Lung (tissue), 11 donors: ENCODE measurements at regions not wholly inside any gene's neighbourhood (a gene's known extent, or its start where the extent isn't known, plus 50 kb on each side); places are given as distances from the start of the nearest gene placed in this dataset.
"Not testable (repeated sequence)": the region's sequence is repeated elsewhere in the genome, so short reads cannot be mapped to it uniquely, and the experiment has no call there.

Source experiments
- ATAC-seq: fragments of 200-7000 bp; cut with Tn5 transposase; one replicate; pipeline ENCODE4 v1.9.1; 2020; ENCODE audit warnings: moderate number of reproducible peaks; ENCODE audit not compliant: insufficient read depth, low FRiP score
- DNase-seq, 3 donors: peaks; one replicate each; pipeline ENCODE4 v3.0.0-alpha.2; 2013 to 2017
- H3K27ac ChIP-seq, 2 donors: one replicate each; pipeline ENCODE4 v1.5.1; 2013; ENCODE audit warnings: mild to moderate bottlenecking in 2 of 2, moderate library complexity in 2 of 2, control low read depth in 1 of 2, inconsistent platforms in 1 of 2, low read depth in 1 of 2, low read length in 1 of 2
- H3K27me3 ChIP-seq, 3 donors: one replicate each; pipeline ENCODE4 v1.5.1; 2013; ENCODE audit warnings: low read length in 2 of 3; ENCODE audit not compliant: control insufficient read depth in 3 of 3, insufficient read depth in 3 of 3
- H3K36me3 ChIP-seq, 4 donors: one replicate each; pipeline ENCODE4 v1.5.1; 2013; ENCODE audit warnings: low read length in 4 of 4, mild to moderate bottlenecking in 1 of 4, moderate library complexity in 1 of 4; ENCODE audit not compliant: control insufficient read depth in 4 of 4, insufficient read depth in 4 of 4
- H3K4me1 ChIP-seq, 5 donors: one replicate each; pipeline ENCODE4 v1.5.1; 2013; ENCODE audit warnings: low read length in 5 of 5, mild to moderate bottlenecking in 2 of 5, moderate library complexity in 1 of 5; ENCODE audit not compliant: control insufficient read depth in 5 of 5, insufficient read depth in 5 of 5
- H3K4me3 ChIP-seq: one replicate; pipeline ENCODE4 v1.5.1; 2013; ENCODE audit warnings: mild to moderate bottlenecking, control low read depth, moderate library complexity
- H3K9ac ChIP-seq, 2 donors: one replicate each; pipeline ENCODE4 v1.5.1; 2013; ENCODE audit warnings: low read length in 2 of 2, control low read depth in 1 of 2; ENCODE audit not compliant: insufficient read depth in 1 of 2
- H3K9me3 ChIP-seq, 4 donors: one replicate each; pipeline ENCODE4 v1.5.1; 2013; ENCODE audit warnings: low read length in 3 of 4, mild to moderate bottlenecking in 1 of 4, moderate library complexity in 1 of 4; ENCODE audit not compliant: control insufficient read depth in 4 of 4, insufficient read depth in 3 of 4
- WGBS, 2 donors: extraction: QIAGEN DNeasy Blood & Tissue Kit; methylation state at CpG; one replicate each; pipeline ENCODE4 v1.1.7; 2013; 5-methylcytosine and 5-hydroxymethylcytosine counted together
- TF ChIP-seq, protein P1 (sequence below): IDR thresholded peaks from 2 replicates; pipeline ENCODE4 v1.5.1; 2012; ENCODE audit warnings: mild to moderate bottlenecking; ENCODE audit errors: control extremely low read depth, extremely low read depth
- donor health status: control.
- donor health status: control.
- donor health status: Bipolar disorder and iron deficiency.
- donor health status: healthy.
- donor health status: DM: yes; HTN: yes; CAD: no.

DNA sequence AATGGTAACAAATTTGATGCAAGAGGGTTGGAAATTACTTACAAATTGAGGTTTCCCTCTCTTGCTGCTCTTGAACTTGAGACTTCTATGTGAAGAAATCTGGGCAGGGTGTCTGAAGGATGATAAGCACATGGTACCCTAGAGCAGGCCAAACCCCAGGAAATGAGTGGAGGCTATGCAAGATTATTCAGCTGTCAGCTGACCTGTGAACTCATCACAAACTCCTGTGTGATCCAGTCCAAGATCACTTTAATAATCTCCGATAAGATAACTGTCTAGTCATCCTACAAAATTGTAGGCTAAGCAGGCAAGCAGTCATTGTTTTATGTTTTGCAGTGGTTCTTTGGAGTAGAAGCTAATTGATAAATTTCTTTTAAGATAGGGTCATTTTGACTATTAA lies 213.1 kb downstream of the BTBD3 start:
- ATAC-seq = no peak
- TF ChIP-seq, protein P1, sequence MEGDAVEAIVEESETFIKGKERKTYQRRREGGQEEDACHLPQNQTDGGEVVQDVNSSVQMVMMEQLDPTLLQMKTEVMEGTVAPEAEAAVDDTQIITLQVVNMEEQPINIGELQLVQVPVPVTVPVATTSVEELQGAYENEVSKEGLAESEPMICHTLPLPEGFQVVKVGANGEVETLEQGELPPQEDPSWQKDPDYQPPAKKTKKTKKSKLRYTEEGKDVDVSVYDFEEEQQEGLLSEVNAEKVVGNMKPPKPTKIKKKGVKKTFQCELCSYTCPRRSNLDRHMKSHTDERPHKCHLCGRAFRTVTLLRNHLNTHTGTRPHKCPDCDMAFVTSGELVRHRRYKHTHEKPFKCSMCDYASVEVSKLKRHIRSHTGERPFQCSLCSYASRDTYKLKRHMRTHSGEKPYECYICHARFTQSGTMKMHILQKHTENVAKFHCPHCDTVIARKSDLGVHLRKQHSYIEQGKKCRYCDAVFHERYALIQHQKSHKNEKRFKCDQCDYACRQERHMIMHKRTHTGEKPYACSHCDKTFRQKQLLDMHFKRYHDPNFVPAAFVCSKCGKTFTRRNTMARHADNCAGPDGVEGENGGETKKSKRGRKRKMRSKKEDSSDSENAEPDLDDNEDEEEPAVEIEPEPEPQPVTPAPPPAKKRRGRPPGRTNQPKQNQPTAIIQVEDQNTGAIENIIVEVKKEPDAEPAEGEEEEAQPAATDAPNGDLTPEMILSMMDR = no peak

GRCh38 chr20:12133553-12133952 lies 215.9 kb downstream of the BTBD3 start:
- H3K27me3 ChIP-seq = no peaks in the 10 kb centered on the region
- H3K9me3 ChIP-seq = no peaks in the 10 kb centered on the region
- H3K9ac ChIP-seq = no peak overlapping the region
- H3K36me3 ChIP-seq = no peaks in the 10 kb centered on the region
- TF ChIP-seq, protein P1 = no peak
- H3K4me3 ChIP-seq = no peak overlapping the region
- H3K4me1 ChIP-seq = no peaks in the 10 kb centered on the region
- ATAC-seq (no peak), DNase-seq (no peak)
- WGBS, 2 donors = 70 to 83% methylated on average over 2 of the region's 2 CpGs
- H3K27ac ChIP-seq = no peak overlapping the region

More for the DNA sequence above, 213.1 kb downstream of the BTBD3 start:
- H3K27ac ChIP-seq = no peak overlapping the region
- H3K36me3 ChIP-seq = no peaks in the 10 kb centered on the region
- no peaks in the 10 kb centered on the region for H3K9me3 ChIP-seq
- DNase-seq = no peak
- no peak overlapping the region for H3K4me3 ChIP-seq
- H3K27me3 ChIP-seq = no peaks in the 10 kb centered on the region
- no peaks in the 10 kb centered on the region for H3K4me1 ChIP-seq
- 90 to 100% methylated on average over 1 of the region's 1 CpG for WGBS, 2 donors
- H3K9ac ChIP-seq = no peak overlapping the region

DNA sequence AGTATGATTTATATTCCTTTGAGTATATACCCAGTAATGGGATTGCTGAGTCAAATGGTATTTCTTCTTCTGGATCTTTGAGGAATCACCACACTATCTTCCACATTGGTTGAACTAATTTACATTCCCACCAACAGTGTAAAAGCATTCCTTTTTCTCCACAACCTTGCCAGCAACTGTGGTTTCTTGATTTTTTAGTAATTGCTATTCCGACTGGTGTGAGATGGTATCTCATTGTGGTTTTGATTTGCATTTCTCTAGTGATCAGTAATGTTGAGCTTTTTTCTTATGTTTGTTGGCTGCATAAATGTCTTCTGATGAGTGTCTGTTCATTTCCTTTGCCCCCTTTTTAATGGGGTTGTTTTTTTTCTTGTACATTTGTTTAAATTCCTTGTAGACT lies 228.3 kb downstream of the BTBD3 start:
- not testable (repeated sequence) for H3K4me1 ChIP-seq, H3K4me3 ChIP-seq, H3K27me3 ChIP-seq, H3K9ac ChIP-seq, H3K36me3 ChIP-seq, ATAC-seq, H3K27ac ChIP-seq, H3K9me3 ChIP-seq, DNase-seq
- 92 to 95% methylated on average over 1 of the region's 1 CpG for WGBS, 2 donors

DNA sequence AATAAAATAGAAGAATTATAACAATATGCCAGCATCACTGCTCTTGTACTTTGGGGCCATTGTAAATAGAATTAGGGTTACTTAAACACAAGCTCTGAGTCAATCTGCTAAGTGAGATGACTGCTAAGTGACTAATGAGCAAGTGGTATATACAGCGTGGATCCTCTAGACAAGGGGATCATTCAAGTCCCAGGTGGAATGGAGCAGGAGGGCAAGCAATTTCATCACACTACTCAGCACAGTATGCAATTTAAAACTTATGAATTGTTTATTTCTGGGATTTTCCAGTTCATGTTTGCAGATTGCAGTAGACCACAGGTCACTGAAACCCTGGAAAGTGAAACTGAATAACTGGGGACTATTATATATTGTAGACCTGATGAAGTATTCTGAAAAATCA lies 235.3 kb downstream of the BTBD3 start:
- Histone ChIP-seq H3K27ac (no peak overlapping the region), H3K36me3 (no peaks in the 10 kb centered on the region), H3K9ac (no peak overlapping the region), H3K9me3 (no peaks in the 10 kb centered on the region), H3K4me3 (no peak overlapping the region), H3K27me3 (no peaks in the 10 kb centered on the region), H3K4me1 (no peaks in the 10 kb centered on the region)
- WGBS, 2 donors = 85 to 93% methylated on average over 1 of the region's 1 CpG
- no peak for ATAC-seq
- TF ChIP-seq, protein P1 = no peak
- no peak for DNase-seq
